Vagina (tissue), 2 donors: ENCODE measurements at regions not wholly inside any gene's neighbourhood (a gene's known extent, or its start where the extent isn't known, plus 50 kb on each side); places are given as distances from the start of the nearest gene placed in this dataset.

ENCODE experiments used
- DNase-seq, 2 donors: peaks; one replicate each; pipeline ENCODE4 v3.0.0-alpha.2; 2017; ENCODE audit errors: extremely low spot score in 2 of 2
- H3K27ac ChIP-seq: fragments of 200-600 bp; sonication (generic); one replicate; pipeline ENCODE4 v1.5.1; 2019
- H3K27me3 ChIP-seq: fragments of 200-600 bp; sonication (generic); one replicate; pipeline ENCODE4 v1.5.1; 2019
- H3K36me3 ChIP-seq, 2 donors: fragments of 200-600 bp; sonication (generic); one replicate each; pipeline ENCODE4 v1.5.1; 2017 to 2019
- H3K4me1 ChIP-seq: fragments of 200-600 bp; sonication (generic); one replicate; pipeline ENCODE4 v1.5.1; 2019
- H3K4me3 ChIP-seq, 2 donors: fragments of 200-600 bp; sonication (generic); 1 replicate in 1 of 2; 2 replicates in 1 of 2; pipeline ENCODE4 v1.5.1; 2016 to 2019
- H3K9me3 ChIP-seq: fragments of 200-600 bp; sonication (generic); one replicate; pipeline ENCODE4 v1.5.1; 2019
- POLR2A ChIP-seq, 2 donors: fragments of 450-650 bp; IDR thresholded peaks; one replicate each; pipeline ENCODE4 v1.6.1; 2017; ENCODE audit warnings: antibody characterized with exemption in 2 of 2, mild to moderate bottlenecking in 2 of 2, moderate library complexity in 2 of 2
- POLR2AphosphoS5 ChIP-seq, 2 donors: sonication (generic); formaldehyde crosslinking; IDR thresholded peaks; one replicate each; pipeline ENCODE4 v1.9.0; 2017; ENCODE audit warnings: antibody characterized with exemption in 2 of 2, mild to moderate bottlenecking in 2 of 2, low read depth in 1 of 2; ENCODE audit not compliant: insufficient read depth in 1 of 2
- intact Hi-C: fragments of 100-400 bp; cut with DNase I; formaldehyde crosslinking; loops from one replicate; pipeline ENCODE4 v1.15.1; 2023
- TF ChIP-seq, protein P1 (sequence below), 3 experiments: fragments of 450-650 bp in 2 of 3; fragments of 200-600 bp in 1 of 3; sonication (generic) in 1 of 3; IDR thresholded peaks; one replicate each; pipeline ENCODE4 v1.5.1; 2017 to 2019; ENCODE audit warnings: antibody characterized with exemption in 3 of 3, mild to moderate bottlenecking in 2 of 3, moderate library complexity in 2 of 3

- no peak for DNase-seq
- no peaks in the 10 kb centered on the region for H3K9me3 ChIP-seq
- no peaks in the 10 kb centered on the region for H3K36me3 ChIP-seq
- intact Hi-C loops, result no loop called here
- TF ChIP-seq POLR2A (IDR thresholded peaks at IDR 0.05), result no peak
- no peak for TF ChIP-seq POLR2AphosphoS5 (IDR thresholded peaks at IDR 0.05; ENCODE audit: insufficient read depth in 1 of 2, low read depth in 1 of 2)
- TF ChIP-seq, protein P1, sequence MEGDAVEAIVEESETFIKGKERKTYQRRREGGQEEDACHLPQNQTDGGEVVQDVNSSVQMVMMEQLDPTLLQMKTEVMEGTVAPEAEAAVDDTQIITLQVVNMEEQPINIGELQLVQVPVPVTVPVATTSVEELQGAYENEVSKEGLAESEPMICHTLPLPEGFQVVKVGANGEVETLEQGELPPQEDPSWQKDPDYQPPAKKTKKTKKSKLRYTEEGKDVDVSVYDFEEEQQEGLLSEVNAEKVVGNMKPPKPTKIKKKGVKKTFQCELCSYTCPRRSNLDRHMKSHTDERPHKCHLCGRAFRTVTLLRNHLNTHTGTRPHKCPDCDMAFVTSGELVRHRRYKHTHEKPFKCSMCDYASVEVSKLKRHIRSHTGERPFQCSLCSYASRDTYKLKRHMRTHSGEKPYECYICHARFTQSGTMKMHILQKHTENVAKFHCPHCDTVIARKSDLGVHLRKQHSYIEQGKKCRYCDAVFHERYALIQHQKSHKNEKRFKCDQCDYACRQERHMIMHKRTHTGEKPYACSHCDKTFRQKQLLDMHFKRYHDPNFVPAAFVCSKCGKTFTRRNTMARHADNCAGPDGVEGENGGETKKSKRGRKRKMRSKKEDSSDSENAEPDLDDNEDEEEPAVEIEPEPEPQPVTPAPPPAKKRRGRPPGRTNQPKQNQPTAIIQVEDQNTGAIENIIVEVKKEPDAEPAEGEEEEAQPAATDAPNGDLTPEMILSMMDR (IDR thresholded peaks at IDR 0.05), result no peak
- H3K4me1 ChIP-seq, result no peaks in the 10 kb centered on the region
- no peak overlapping the region for H3K4me3 ChIP-seq
- no peak overlapping the region for H3K27ac ChIP-seq
- no peaks in the 10 kb centered on the region for H3K27me3 ChIP-seq
These were observed 62.4 kb upstream of the LRP8 start for GRCh38 chr1:53390261-53390660.

- intact Hi-C loops, result no loop called here
- H3K9me3 ChIP-seq, result no peaks in the 10 kb centered on the region
- no peak overlapping the region for H3K4me3 ChIP-seq
- no peaks in the 10 kb centered on the region for H3K4me1 ChIP-seq
- TF ChIP-seq, protein P1 (IDR thresholded peaks at IDR 0.05), result no peak
- no peak for TF ChIP-seq POLR2AphosphoS5 (IDR thresholded peaks at IDR 0.05; ENCODE audit: insufficient read depth in 1 of 2, low read depth in 1 of 2)
- no peak overlapping the region for H3K27ac ChIP-seq
- no peak for DNase-seq
- no peaks in the 10 kb centered on the region for H3K36me3 ChIP-seq
- no peaks in the 10 kb centered on the region for H3K27me3 ChIP-seq
These were observed 62.9 kb upstream of the LRP8 start for GRCh38 chr1:53390736-53391135.

GRCh38 chr1:53391296-53391695 is 63.4 kb upstream of the LRP8 start:
- Histone ChIP-seq H3K9me3 (no peaks in the 10 kb centered on the region), H3K36me3 (no peaks in the 10 kb centered on the region), H3K27me3 (no peaks in the 10 kb centered on the region), H3K27ac (no peak overlapping the region), H3K4me3 (no peak overlapping the region), H3K4me1 (no peaks in the 10 kb centered on the region)
- intact Hi-C loops, result no loop called here
- DNase-seq, result no peak
- TF ChIP-seq POLR2A (IDR thresholded peaks at IDR 0.05) (no peak), POLR2AphosphoS5 (IDR thresholded peaks at IDR 0.05; ENCODE audit: insufficient read depth in 1 of 2, low read depth in 1 of 2) (no peak)
- TF ChIP-seq, protein P1 (IDR thresholded peaks at IDR 0.05), result no peak

DNA sequence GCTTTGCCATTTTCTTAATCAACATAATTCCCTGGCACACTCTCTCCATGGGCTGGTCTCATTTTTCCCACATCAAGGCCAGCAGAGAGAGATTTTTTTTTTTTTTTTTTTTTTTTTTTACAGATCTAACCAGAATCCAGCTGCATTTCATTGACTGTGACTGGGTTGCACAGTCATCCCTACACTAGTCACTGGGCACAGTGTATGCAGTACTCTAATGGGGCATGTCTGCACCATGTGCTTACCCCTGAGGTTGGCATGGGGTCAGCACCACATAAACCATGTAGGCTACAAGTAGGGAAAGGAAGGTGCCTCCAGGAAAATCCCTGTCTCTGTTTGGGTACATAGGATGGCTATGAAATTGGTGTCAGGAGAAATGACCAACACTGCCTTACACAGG is 64.1 kb upstream of the LRP8 start:
- H3K27me3 ChIP-seq, result no peaks in the 10 kb centered on the region
- no peak for DNase-seq
- intact Hi-C loops, result loop anchor here (2.0 kb wide), 1 partner anchor 113 kb away; no protein-coding TSS in a partner anchor
- no peaks in the 10 kb centered on the region for H3K4me1 ChIP-seq
- no peaks in the 10 kb centered on the region for H3K9me3 ChIP-seq
- H3K27ac ChIP-seq, result no peak overlapping the region
- no peak overlapping the region for H3K4me3 ChIP-seq
- H3K36me3 ChIP-seq, result no peaks in the 10 kb centered on the region
- TF ChIP-seq POLR2AphosphoS5 (IDR thresholded peaks at IDR 0.05; ENCODE audit: insufficient read depth in 1 of 2, low read depth in 1 of 2) (no peak), POLR2A (IDR thresholded peaks at IDR 0.05) (no peak)
- TF ChIP-seq, protein P1 (IDR thresholded peaks at IDR 0.05), result no peak

- H3K9me3 ChIP-seq, result no peaks in the 10 kb centered on the region
- H3K4me3 ChIP-seq, result no peak overlapping the region
- H3K4me1 ChIP-seq, result no peaks in the 10 kb centered on the region
- H3K36me3 ChIP-seq, result no peaks in the 10 kb centered on the region
- no peak overlapping the region for H3K27ac ChIP-seq
- intact Hi-C loops, result loop anchor here (2.0 kb wide), 1 partner anchor 114 kb away; no protein-coding TSS in a partner anchor
- no peaks in the 10 kb centered on the region for H3K27me3 ChIP-seq
- no peak for DNase-seq
- no peak for TF ChIP-seq POLR2A (IDR thresholded peaks at IDR 0.05)
- no peak for TF ChIP-seq POLR2AphosphoS5 (IDR thresholded peaks at IDR 0.05; ENCODE audit: insufficient read depth in 1 of 2, low read depth in 1 of 2)
- TF ChIP-seq, protein P1 (IDR thresholded peaks at IDR 0.05), result no peak
These were observed 64.6 kb upstream of the LRP8 start for GRCh38 chr1:53392460-53392859.
